Stimulated activated CD8-positive, alpha-beta memory T cell treated with anti-CD3 and anti-CD28 coated beads, Interleukin-7, amount 100 ng/mL, for 24 hours (primary cell): ENCODE measurements at regions not wholly inside any gene's neighbourhood (a gene's known extent, or its start where the extent isn't known, plus 50 kb on each side); places are given as distances from the start of the nearest gene placed in this dataset.
"Not testable (repeated sequence)": the region's sequence is repeated elsewhere in the genome, so short reads cannot be mapped to it uniquely, and the experiment has no call there.

Experiments used
- DNase-seq: peaks from one replicate; pipeline ENCODE4 v3.0.0-alpha.2; 2020; ENCODE audit warnings: low read depth

DNA sequence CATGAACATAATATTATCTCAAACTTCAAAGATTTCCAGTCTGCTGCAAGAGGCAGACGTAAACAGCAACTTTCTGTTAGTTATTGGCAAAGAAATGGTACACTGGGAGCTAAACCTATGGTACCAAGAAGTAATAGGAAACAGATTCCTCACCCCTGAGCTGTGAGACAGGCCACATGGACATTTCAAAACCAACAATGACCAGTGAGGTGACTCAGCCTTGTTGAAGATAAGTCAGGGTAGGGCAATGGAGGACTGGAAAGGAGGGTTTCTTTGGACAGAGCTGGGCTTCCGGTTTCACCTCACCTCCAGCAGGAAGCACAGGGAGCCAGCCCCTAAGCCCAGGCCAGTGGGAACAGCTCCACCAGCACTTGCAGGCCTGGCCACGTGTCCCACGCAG lies 1320.5 kb downstream of the AACS start:
- DNase-seq: no peak

DNA sequence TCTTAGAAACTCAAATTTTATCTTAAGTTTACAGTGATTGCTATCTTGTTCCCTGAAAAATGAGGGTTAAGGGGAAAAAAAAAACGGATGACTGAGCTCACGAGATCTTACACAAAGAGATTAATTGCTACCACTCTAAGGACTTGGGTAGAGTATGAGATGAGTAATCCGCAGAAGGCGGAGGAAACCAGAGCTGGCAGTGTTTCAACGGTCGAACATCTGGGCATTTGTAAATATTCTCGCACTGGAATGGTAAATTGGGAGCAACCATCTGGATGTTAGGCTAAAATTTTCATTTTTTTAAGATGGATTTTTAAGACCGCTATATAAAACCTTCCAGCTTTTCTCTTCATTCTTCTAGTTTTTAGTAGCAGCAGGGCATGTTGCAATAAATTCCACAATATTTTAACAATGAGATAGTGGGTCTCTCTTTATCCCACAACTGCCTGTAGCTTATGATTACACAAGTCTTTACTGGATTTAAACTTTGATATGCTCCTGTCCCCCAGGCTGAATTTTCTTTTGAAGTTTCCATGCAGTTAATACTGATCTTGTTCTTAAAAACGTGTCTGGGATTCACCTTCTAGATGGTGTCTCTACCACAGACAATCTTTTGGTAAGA lies 1324.1 kb downstream of the AACS start:
- DNase-seq: no peak

DNA sequence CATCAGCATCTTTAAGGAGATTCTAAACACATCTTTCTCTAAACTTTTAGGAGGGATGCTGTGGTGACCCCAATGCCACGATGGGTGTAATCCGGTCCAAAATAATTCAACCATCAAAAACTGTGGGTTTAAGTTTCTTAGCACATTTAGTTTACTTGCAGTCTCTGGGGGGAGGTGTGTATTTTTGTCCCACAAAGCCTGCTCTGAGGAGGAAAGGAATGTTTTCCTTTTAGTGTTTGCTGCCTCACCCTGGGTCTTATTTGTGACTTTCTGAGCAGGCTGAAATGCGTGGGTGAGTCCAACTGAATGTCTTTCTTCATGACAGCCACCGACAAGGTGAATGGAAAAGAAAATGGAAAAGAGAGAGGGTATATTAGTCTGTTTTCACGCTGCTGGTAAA lies 1324.7 kb downstream of the AACS start:
- DNase-seq: no peak

DNA sequence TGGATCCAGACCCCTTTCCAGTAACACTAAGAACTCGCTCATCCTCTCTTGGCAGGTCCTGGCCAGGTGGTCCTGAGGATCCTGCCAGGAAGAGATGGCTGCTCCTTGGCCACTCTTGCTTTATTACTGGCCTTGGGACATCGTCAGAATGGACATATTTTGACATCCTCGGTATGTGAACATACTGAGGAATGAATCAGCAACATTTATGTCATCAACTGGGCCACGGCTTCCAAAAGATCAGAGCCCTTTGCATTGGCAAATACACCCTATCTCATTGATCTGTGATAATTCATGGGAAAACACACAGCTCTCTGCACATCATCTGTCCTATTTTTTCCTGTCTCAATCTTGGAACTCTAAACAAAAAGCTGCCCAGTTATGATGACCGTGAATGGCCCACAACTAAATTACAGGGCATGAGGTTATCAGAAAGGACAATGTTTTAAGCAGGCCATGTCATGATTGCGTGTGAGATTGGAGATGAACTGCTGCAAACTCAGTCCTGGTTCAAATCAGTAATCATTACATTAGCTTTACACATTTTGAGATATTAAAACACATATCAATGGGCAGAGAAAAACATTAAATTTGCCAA lies 1325.8 kb downstream of the AACS start:
- DNase-seq: no peak

DNA sequence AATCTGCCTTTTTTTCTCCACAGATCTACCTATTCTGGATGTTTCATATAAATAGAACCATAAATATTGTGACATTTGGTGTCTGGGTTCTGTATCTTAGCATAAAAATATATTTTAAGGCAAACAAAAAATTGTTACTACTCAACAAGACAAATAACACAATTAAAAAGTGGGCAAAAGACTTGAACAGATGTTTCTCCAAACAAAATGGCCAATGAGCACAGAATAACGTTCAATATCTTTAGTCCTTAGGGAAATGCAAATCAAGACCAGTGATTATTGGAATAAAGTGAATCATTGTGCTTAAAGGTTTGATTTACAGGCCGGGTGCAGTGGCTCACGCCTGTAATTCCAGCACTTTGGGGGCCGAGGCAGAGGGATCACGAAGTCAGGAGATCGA lies 1331.3 kb downstream of the AACS start:
- no peak for DNase-seq

DNA sequence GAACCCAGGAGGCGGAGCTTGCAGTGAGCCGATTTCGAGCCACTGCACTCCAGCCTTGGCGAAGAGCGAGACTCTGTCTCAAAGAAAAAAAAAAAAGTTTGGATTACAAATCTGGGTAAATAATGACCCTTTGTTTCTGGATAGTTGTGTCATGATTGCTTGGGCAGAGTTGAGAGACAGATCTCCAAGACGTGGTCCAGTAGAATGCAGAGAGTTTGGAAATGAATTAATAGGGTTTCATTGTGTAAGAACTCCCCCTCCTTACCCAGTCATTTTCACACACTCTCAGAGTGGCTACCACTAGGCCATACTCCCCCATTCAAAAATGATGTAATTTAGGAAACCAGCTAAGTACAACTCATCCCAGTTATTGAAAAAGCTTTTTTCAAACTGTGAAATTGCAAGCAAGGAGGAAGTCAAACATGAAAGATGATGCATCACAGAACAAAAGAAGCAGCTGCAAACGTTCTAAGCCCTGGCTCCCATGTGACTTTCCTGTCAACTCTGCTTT lies 1331.9 kb downstream of the AACS start:
- no peak for DNase-seq

DNA sequence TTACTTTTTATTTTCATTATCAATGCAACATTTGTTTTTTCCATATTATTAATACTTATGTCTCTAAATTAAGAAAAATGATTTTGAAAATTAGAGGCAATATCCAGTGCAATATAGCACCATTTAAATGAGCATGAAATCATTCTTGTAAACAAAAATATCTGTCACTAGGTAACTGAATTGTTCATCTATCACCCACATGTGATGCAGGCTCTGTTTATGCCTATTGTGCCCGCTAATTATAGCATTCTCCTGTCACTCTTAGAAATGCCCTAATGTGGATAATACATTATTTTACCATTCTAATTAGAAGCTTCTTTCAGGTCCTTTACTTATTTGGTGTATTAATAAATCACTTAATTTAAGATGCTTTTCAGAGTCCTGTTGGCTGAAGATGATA lies 1332.4 kb downstream of the AACS start:
- no peak for DNase-seq

DNA sequence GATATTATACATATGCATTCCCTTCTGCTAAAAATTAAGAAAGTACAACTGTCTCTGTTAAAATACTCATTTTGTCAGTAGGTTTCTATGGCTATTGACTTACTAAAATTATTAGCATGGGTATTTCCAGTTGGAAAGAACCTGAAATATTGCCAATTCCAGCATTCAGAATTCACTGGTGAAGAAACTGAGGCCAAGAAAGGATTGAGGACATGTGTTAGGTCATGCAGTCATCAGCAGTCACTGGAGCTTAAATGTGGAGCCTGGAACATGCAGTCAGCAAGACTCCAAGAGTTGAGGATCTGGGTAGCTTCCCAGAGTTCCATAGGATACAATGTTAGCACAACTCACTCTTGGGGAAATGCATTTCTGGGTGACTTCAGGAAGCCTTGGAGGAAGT lies 1335.6 kb downstream of the AACS start:
- DNase-seq: no peak

DNA sequence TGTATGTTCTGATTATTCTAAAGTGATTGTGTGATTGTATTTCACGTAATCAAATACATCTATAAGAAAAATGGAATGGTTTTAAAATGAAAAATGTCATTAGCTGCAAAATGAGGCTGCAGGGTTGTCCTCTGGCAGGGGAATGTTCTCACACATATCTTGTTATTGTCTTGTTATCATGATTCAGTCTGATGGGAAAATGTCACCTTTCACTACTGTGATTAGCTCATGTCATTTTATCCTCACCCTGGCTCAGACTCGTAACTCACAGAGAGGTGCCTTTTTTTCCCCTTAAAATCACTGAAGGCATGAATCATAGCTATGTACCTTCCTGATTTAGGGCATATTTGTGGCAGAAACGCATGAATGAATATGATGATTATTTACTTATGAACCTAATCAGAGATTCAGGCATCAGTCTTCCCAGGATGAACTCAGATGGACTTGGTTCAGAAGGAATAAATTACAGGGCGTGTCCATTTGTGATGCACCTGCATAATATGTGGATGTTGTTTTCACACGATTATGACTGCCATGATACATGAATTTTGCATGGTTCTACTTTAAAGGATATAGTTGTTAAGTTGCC lies 1339.2 kb downstream of the AACS start:
- no peak for DNase-seq

DNA sequence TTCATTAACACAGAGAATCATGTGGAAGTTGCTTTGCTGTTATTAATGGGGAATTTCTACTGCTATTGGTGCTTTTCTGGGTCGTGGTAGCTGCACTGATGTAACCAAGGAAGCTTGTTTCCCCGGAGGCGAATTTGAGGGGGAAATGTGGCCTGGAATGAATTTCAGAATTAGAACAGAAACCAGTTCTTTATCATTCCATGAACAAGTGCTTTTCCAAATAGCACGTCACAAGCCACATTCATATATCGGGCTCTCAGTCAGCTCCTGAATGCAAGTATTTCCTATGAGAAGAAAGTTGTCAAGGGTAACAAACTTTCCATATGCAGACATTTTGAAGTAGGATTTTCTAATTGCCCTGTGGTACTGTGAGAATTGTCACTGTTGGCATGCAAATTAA lies 1353.2 kb downstream of the AACS start:
- DNase-seq: no peak

DNA sequence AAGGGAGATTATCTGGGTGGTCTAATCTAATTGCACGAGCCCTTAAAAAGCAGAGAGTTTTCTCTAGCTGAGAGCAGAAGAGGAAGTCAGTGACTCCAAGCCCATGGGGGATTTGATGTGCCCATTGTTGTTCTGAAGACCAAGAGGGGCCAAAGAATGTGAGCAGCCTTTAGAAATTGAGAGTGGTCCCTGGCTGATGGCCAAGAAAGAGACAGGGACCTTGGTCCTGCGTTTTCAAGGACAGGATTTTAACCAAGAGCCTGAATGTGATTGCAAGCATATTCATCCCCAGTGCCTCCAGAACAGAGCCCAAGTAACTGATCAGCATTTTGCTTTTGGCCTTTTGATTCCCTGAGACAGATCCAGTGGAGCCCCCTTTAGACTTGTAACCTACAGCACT lies 1353.9 kb downstream of the AACS start:
- DNase-seq: no peak

DNA sequence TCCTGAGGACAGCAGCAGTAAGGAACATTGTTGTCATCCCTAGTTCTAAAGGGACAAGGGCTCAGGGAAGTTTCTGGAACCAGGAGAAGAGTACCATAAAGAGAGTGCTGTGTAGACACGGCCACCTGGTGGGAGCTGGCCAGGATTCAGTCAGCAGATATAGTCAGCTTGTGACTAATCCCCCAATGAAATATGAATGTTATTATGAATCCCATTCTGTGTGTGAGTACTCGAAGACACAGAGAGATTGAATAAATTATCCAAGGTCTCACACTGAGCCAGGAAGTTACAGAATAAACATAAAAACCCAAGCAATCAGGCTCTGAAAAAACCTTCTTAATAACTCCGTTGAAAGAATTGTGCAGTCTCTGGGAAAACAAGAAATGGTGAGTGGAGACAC lies 1359.5 kb downstream of the AACS start:
- no peak for DNase-seq

DNA sequence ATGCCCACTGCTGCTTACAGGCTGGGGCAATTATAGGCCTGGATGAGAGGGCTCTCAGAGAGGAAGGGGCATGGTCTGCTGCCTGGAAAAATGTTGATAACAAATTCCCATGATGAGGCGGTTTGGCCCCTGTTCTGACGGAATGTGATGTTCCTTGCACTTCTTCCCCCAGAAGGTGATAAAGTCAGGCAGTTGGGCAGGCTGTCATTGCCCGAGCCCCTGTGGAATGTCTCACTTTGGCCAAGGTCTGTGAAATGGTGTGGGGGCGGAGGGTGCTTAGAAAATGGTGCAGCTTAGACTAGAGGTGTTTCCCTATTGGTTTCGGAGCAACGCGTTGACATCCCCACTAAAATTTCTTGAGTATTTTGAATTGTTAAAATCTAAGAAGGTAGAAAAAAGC lies 1360.0 kb downstream of the AACS start:
- no peak for DNase-seq

DNA sequence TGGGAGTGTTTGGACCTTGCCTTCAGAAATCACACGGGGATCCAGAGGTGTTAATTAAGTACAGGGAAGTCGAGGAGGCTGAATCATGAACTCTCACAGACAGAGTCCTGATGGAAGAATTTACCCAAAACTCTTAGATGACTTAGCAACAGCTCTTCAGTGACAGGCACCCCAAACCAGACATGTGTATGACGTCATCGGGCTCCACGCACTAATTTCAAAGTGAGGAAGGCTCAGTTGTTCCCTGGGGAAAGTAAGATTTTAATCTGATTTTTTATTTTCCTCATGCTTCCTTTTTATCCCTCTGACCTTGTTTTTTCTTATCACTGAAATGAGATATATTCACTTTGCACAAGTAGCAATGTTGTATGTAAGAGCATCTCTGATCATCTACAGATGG lies 1363.5 kb downstream of the AACS start:
- no peak for DNase-seq

DNA sequence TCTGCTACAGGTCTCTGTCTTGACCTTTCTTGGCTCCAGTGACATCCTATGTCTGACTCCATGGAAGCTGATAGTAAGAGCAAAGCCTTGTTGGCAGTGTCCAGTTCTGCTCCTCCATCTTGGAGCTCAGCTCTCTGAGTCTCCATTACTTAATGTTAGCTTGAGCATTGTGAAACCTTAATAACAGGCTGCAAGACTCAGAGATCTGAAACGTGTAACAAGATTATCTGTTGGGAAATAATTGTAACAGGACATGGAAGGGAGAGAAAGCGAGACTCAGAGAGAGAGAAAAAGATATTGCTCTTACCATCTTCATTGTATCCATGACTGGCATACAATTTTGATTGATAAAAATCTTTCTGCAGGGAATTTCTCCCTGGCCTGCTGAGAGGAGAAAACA lies 1365.7 kb downstream of the AACS start:
- DNase-seq: no peak

DNA sequence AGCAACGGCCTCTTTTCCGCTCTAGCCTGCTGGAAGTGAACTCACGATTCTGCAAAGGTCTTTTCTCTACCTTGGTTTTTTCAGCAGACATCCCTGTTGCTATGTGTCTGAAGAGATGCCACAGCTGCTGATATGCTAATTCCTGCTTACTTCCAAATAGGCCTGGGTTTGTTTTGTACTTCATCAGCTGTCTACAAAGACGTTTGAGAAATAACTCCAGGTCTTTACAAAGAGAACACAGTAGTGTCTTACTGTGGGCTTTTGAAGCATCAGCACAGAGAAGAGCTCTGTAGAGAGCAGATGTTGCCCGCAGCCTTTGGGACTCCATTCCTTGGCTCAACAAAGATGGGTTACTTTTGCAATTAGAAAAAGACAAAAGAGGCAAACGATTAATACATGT lies 1366.5 kb downstream of the AACS start:
- DNase-seq: no peak

DNA sequence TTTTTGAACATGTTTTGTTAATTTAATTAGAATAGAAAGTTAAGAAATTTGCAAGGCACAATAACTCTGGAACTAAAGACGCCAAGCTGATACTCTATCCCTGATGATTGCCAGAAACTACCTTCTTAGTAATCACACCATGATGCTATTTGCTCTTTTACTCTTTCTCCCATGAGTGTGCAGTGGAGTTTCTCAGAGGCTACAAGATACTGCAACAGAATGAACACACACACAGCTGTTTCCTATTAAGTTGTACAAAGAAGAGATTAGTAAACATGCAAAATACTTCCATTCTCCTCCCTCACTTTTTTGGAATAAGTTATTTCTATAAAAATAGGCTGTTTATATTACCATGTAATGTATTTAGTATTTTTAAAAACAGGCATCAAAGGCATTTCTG lies 1367.5 kb downstream of the AACS start:
- DNase-seq: no peak

DNA sequence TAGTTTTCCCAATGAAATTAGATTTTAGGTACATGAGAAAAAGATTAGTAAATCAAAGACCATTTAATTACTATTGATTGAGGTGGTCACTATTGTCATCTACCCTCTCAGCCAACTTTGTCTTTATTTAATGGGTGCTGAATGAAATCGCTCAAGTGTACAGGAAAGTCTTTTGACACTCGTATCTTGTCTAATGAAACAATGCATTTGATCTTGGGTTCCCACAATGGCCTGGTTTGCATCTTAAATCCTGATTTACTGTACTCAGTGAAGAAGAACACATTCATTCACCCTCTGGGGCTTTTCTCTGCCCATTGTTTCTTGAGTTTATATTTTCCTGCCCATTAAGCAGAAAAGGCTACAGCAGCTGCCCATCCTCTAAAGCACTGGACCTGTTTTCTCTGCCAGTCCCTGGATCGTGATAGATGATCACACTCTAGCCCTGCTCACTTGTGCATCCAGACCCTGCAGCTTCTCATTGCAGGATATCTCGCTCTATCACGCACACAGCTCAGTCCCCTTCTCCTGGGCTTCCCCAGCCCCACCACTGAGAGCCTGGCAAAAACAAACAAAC lies 1369.3 kb downstream of the AACS start:
- no peak for DNase-seq

DNA sequence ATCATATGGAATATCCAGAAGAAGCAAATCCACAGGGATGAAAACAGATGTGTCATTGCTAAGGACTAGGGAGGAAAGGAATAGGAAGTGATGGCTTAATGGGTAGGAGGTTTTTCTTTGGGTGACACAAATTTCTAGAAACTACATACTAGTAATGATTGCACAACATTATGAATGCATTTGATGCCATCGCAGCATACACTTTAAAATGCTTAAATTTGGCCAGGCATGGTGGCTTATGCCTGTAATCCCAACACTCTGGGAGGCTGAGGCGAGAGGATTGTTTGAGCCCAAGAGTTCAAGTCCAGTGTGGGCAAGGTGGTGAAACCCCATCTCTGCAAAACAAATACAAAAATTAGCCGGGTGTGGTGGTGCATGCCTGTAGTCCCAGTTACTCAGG lies 1370.8 kb downstream of the AACS start:
- DNase-seq: no peak

DNA sequence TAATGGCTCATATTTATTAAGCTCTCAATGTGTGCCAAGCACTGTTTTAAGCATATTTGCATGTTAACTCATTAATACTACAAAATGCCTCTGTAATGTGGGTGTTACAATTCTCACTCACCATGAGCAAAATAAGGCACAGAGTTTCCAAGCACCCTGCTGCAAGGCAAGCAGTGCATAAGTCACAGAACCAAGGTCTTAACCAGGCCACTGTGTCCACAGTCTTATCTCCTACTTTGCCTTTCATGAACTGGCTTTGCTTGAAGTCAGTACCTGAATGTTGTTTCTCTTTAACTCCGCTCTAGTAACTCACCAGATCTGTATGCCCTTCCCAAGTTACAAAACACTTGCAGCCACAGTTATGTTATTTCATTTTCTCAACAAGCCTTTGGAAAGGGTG lies 1372.7 kb downstream of the AACS start:
- DNase-seq: no peak

DNA sequence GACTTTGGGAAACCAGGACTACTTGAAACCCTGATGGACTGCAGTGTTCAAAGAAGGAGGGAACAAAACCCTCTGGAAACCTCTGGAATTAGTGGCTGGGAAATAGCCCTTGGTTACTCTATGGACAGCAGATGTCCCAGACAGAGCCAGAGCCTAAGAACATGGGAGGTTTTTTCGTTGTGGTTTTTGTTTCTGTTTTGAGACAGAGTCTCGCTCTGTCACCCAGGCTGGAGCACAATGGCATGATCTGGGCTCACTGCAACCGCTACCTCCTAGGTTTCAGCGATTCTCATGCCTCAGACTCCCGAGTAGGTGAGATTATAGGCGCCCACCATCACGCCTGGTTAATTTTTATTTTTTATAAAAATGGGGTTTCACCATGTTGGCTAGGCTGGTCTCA lies 1378.7 kb downstream of the AACS start:
- no peak for DNase-seq

DNA sequence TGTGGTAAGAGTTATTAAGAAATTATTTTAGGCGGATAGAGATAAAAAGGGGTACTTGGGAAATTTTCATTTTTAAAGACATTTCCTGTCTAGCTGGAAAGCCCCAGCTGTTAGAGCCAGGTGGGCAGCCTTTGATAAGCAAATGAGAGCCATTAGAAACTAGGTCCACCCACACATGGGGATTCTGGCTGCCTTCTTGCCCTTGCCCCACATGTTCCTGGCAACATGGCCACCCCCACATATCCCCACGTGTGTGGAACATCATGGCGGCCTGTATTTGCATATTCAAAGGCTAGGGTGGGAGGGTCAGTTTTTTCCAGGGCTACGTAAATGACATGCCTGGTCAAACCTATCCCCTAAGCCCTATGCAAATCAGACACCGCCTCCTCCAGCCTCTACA lies 1382.1 kb downstream of the AACS start:
- no peak for DNase-seq

DNA sequence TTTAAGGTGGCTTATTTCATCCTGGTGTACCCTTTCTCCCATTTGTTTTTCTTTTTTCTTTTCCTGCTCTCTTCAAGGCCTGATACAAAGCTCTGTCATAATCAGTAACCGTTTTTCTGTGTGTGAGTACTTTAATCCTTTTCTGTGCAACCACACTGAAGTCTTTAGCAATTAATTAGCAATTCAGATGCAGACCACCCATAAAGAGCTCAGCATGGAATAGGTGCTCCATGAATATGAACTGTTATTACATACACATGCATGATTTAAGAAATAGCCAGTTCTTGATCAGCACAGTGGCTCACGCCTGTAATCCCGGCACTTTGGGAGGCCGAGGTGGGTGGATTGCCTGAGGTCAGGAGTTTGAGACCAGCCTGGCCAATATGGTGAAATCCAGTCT lies 1386.6 kb downstream of the AACS start:
- no peak for DNase-seq

DNA sequence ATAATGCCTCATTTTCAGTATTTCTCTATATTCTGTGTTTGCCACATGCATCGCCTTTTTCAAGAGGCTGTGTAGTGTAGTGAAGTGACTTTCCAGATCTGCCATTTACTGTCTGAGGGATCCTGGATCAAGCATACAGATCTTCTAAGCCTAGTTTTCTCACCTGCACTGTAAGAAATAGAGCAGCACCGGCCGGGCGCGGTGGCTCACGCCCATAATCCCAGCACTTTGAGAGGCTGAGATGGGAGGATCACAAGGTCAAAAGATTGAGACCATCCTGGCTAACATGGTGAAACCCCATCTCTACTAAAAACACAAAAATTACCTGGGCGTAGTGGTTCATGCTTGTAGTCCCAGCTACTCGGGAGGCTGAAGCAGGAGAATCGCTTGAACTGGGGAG lies 1387.5 kb downstream of the AACS start:
- DNase-seq: not testable (repeated sequence)
